ENCODE measurements at regions not wholly inside any gene's neighbourhood (a gene's known extent, or its start where the extent isn't known, plus 50 kb on each side); places are given as distances from the start of the nearest gene placed in this dataset.

GRCh38 chr4:104969394-104970082 lies 177.1 kb upstream of the TET2 start:
- no peaks in the 10 kb centered on the region for H3K27me3 ChIP-seq (ENCODE audit: insufficient read depth, low read length, poor library complexity, severe bottlenecking)
- no peak overlapping the region for H3K4me2 ChIP-seq (ENCODE audit: low read depth, low read length, poor library complexity, severe bottlenecking)
- no peak overlapping the region for H2AFZ ChIP-seq (ENCODE audit: low read length)
- TF ChIP-seq EZH2phosphoT487 (IDR thresholded peaks at IDR 0.05; ENCODE audit: borderline replicate concordance): no peak
- no peak for TF ChIP-seq CTCF (conservative IDR thresholded peaks at IDR 0.05; ENCODE audit: low read length)
- no peaks in the 10 kb centered on the region for H3K79me2 ChIP-seq (ENCODE audit: insufficient read depth, low read length)
- no peaks in the 10 kb centered on the region for H4K20me1 ChIP-seq (ENCODE audit: insufficient read depth, low read length, poor library complexity, severe bottlenecking)
- H3K9me3 ChIP-seq (ENCODE audit: insufficient read depth, low read depth, low read length): no peaks in the 10 kb centered on the region
- no peaks in the 10 kb centered on the region for H3K9me2 ChIP-seq (replicated peaks; ENCODE audit: low read depth, low read length)
- no peaks in the 10 kb centered on the region for H3K36me3 ChIP-seq (ENCODE audit: insufficient read depth, low read length)
- H3K9ac ChIP-seq (ENCODE audit: low read depth, low read length, poor library complexity, severe bottlenecking): no peak overlapping the region
- no peaks in the 10 kb centered on the region for H3K4me1 ChIP-seq (ENCODE audit: insufficient read depth, low read length, poor library complexity, severe bottlenecking)
- no peaks in the 10 kb centered on the region for H3F3A ChIP-seq (ENCODE audit: low read depth)
- H3K4me3 ChIP-seq (ENCODE audit: low read length, poor library complexity, severe bottlenecking): no peak overlapping the region

GRCh38 chr4:104971462-104971861 lies 175.2 kb upstream of the TET2 start:
- Histone ChIP-seq H3K9ac (ENCODE audit: low read depth, low read length, poor library complexity, severe bottlenecking) (no peak overlapping the region), H3F3A (ENCODE audit: low read depth) (no peaks in the 10 kb centered on the region), H4K20me1 (ENCODE audit: insufficient read depth, low read length, poor library complexity, severe bottlenecking) (no peaks in the 10 kb centered on the region), H2AFZ (ENCODE audit: low read length) (no peak overlapping the region), H3K36me3 (ENCODE audit: insufficient read depth, low read length) (no peaks in the 10 kb centered on the region), H3K4me2 (ENCODE audit: low read depth, low read length, poor library complexity, severe bottlenecking) (no peak overlapping the region), H3K4me3 (ENCODE audit: low read length, poor library complexity, severe bottlenecking) (no peak overlapping the region), H3K27me3 (ENCODE audit: insufficient read depth, low read length, poor library complexity, severe bottlenecking) (no peaks in the 10 kb centered on the region), H3K4me1 (ENCODE audit: insufficient read depth, low read length, poor library complexity, severe bottlenecking) (no peaks in the 10 kb centered on the region), H3K79me2 (ENCODE audit: insufficient read depth, low read length) (no peaks in the 10 kb centered on the region), H3K9me2 (replicated peaks; ENCODE audit: low read depth, low read length) (no peaks in the 10 kb centered on the region), H3K9me3 (ENCODE audit: insufficient read depth, low read depth, low read length) (no peaks in the 10 kb centered on the region)
- TF ChIP-seq CTCF (conservative IDR thresholded peaks at IDR 0.05; ENCODE audit: low read length) (no peak), EZH2phosphoT487 (IDR thresholded peaks at IDR 0.05; ENCODE audit: borderline replicate concordance) (no peak)

GRCh38 chr4:104973708-104974107 lies 173.0 kb upstream of the TET2 start:
- H4K20me1 ChIP-seq (ENCODE audit: insufficient read depth, low read length, poor library complexity, severe bottlenecking): no peaks in the 10 kb centered on the region
- H2AFZ ChIP-seq (ENCODE audit: low read length): no peak overlapping the region
- no peaks in the 10 kb centered on the region for H3K27me3 ChIP-seq (ENCODE audit: insufficient read depth, low read length, poor library complexity, severe bottlenecking)
- H3K9ac ChIP-seq (ENCODE audit: low read depth, low read length, poor library complexity, severe bottlenecking): no peak overlapping the region
- no peak overlapping the region for H3K4me3 ChIP-seq (ENCODE audit: low read length, poor library complexity, severe bottlenecking)
- no peak overlapping the region for H3K4me2 ChIP-seq (ENCODE audit: low read depth, low read length, poor library complexity, severe bottlenecking)
- TF ChIP-seq CTCF (conservative IDR thresholded peaks at IDR 0.05; ENCODE audit: low read length) (no peak), EZH2phosphoT487 (IDR thresholded peaks at IDR 0.05; ENCODE audit: borderline replicate concordance) (no peak)
- no peaks in the 10 kb centered on the region for H3K36me3 ChIP-seq (ENCODE audit: insufficient read depth, low read length)
- H3K4me1 ChIP-seq (ENCODE audit: insufficient read depth, low read length, poor library complexity, severe bottlenecking): no peaks in the 10 kb centered on the region
- no peaks in the 10 kb centered on the region for H3F3A ChIP-seq (ENCODE audit: low read depth)
- no peaks in the 10 kb centered on the region for H3K79me2 ChIP-seq (ENCODE audit: insufficient read depth, low read length)
- H3K9me2 ChIP-seq (replicated peaks; ENCODE audit: low read depth, low read length): no peaks in the 10 kb centered on the region
- H3K9me3 ChIP-seq (ENCODE audit: insufficient read depth, low read depth, low read length): no peaks in the 10 kb centered on the region

All from Loucy (cell line).